ENCODE measurements at regions not wholly inside any gene's neighbourhood (a gene's known extent, or its start where the extent isn't known, plus 50 kb on each side); places are given as distances from the start of the nearest gene placed in this dataset.
"Not testable (repeated sequence)": the region's sequence is repeated elsewhere in the genome, so short reads cannot be mapped to it uniquely, and the experiment has no call there.

DNA sequence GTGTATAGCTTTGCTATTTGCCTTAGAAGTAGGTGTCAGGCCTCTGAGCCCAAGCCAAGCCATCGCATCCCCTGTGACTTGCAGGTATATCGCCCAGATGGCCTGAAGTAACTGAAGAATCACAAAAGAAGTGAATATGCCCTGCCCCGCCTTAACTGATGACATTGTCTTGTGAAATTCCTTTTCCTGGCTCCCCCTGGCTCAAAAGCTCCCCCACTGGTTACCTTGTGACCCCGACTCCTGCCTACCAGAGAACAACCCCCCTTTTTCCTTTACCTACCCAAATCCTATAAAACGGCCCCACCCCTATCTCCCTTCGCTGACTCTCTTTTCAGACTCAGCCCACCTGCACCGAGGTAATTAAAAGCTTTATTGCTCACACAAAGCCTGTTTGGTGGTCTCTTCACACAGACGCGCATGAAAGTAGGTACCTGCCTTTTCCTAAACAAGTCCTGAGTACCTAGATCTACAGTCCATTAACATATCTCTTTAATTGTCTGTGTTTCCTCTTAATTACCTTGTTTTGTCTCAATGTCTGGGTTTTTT, 653.8 kb upstream of the PCDH10 start:
- H3K4me2 ChIP-seq (ENCODE audit: low read length); DNase-seq (ENCODE audit: low read depth, low spot score); H3K79me2 ChIP-seq (ENCODE audit: insufficient read depth, low read length); POLR2A ChIA-PET; H3K27me3 ChIP-seq (ENCODE audit: insufficient read depth, low read length); H3K9me3 ChIP-seq (ENCODE audit: control insufficient read depth in 1 of 2, insufficient read depth in 1 of 2, low read depth in 1 of 2, low read length in 2 of 2); H3K9me2 ChIP-seq (ENCODE audit: insufficient read depth); H3K27ac ChIP-seq (ENCODE audit: low read depth, low read length); intact Hi-C loops (cut with micrococcal nuclease); H3K4me1 ChIP-seq (ENCODE audit: control insufficient read depth in 1 of 2, insufficient read depth in 2 of 2, low read length in 2 of 2); H3K4me3 ChIP-seq (replicated peaks in 1 of 2; ENCODE audit: low read depth in 1 of 2, low read length in 2 of 2); H3K9ac ChIP-seq (ENCODE audit: low read length); RAD21 ChIA-PET (ENCODE audit: low non-redundant PET in 1 of 2, low total read pairs in 2 of 2, uncharacterized antibody in 2 of 2, unreplicated experiment in 2 of 2); BruUV-seq (replicated peaks); H3K36me3 ChIP-seq (ENCODE audit: control insufficient read depth in 1 of 2, insufficient read depth in 2 of 2, low read length in 2 of 2); H2AFZ ChIP-seq (ENCODE audit: low read depth, low read length, poor library complexity, severe bottlenecking); ATAC-seq; H4K20me1 ChIP-seq (ENCODE audit: insufficient read depth): not testable (repeated sequence)
- CTCF ChIA-PET: interaction anchor here (0.9 kb wide), 1 partner anchor 21 kb away, joined by 5 read pairs; no protein-coding TSS in a partner anchor

DNA sequence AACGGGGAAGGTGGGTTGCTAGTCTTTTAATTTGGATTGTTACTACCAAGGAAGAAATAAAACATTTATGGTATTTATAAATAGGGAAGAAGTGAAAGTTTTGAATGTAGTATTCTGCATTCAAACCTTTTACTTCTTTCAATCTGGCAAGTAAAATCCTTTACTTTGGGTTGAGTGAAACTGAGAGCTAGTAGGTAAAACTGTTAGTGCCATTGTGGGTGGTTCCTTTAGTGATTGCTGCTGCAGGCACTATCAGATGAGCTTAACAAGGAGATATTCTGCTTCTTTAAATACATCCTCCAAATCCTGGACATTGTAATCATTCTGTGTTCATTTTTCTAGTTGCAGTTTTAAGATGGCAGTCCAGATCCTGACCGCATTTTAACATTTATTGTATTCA, 650.9 kb upstream of the PCDH10 start:
- no peak for DNase-seq (ENCODE audit: low read depth, low spot score)
- Histone ChIP-seq H3K4me2 (ENCODE audit: low read length) (no peak overlapping the region), H3K9ac (ENCODE audit: low read length) (no peak overlapping the region), H3K9me2 (ENCODE audit: insufficient read depth) (no peaks in the 10 kb centered on the region), H3K27me3 (ENCODE audit: insufficient read depth, low read length) (no peaks in the 10 kb centered on the region), H3K4me1 (ENCODE audit: control insufficient read depth in 1 of 2, insufficient read depth in 2 of 2, low read length in 2 of 2) (no peaks in the 10 kb centered on the region), H3K79me2 (ENCODE audit: insufficient read depth, low read length) (no peaks in the 10 kb centered on the region), H3K4me3 (replicated peaks in 1 of 2; ENCODE audit: low read depth in 1 of 2, low read length in 2 of 2) (no peak overlapping the region), H2AFZ (ENCODE audit: low read depth, low read length, poor library complexity, severe bottlenecking) (no peak overlapping the region), H3K36me3 (ENCODE audit: control insufficient read depth in 1 of 2, insufficient read depth in 2 of 2, low read length in 2 of 2) (no peaks in the 10 kb centered on the region), H4K20me1 (ENCODE audit: insufficient read depth) (no peaks in the 10 kb centered on the region), H3K9me3 (ENCODE audit: control insufficient read depth in 1 of 2, insufficient read depth in 1 of 2, low read depth in 1 of 2, low read length in 2 of 2) (no peaks in the 10 kb centered on the region), H3K27ac (ENCODE audit: low read depth, low read length) (no peak overlapping the region)
- ChIA-PET RAD21 (ENCODE audit: low non-redundant PET in 1 of 2, low total read pairs in 2 of 2, uncharacterized antibody in 2 of 2, unreplicated experiment in 2 of 2) (no interaction called here), POLR2A (no interaction called here), CTCF (no interaction called here)
- no TSS peak for BruUV-seq (replicated peaks)
- ATAC-seq: no peak
- TF ChIP-seq EGR1 (IDR thresholded peaks at IDR 0.05; ENCODE audit: low read depth) (no peak), TCF7L2 (IDR thresholded peaks at IDR 0.05; ENCODE audit: borderline replicate concordance, extremely low read depth, insufficient read depth, insufficient read length) (no peak), CEBPB (IDR thresholded peaks at IDR 0.05; ENCODE audit: low read depth) (no peak), SIN3A (IDR thresholded peaks at IDR 0.05; ENCODE audit: low read depth) (no peak), POLR2AphosphoS5 (IDR thresholded peaks at IDR 0.05; ENCODE audit: low read depth, low read length) (no peak), RAD21 (IDR thresholded peaks at IDR 0.05; ENCODE audit: low read depth) (no peak), SP1 (IDR thresholded peaks at IDR 0.05; ENCODE audit: low read depth) (no peak), ZFX (IDR thresholded peaks at IDR 0.05) (no peak)
- TF ChIP-seq, protein P1, sequence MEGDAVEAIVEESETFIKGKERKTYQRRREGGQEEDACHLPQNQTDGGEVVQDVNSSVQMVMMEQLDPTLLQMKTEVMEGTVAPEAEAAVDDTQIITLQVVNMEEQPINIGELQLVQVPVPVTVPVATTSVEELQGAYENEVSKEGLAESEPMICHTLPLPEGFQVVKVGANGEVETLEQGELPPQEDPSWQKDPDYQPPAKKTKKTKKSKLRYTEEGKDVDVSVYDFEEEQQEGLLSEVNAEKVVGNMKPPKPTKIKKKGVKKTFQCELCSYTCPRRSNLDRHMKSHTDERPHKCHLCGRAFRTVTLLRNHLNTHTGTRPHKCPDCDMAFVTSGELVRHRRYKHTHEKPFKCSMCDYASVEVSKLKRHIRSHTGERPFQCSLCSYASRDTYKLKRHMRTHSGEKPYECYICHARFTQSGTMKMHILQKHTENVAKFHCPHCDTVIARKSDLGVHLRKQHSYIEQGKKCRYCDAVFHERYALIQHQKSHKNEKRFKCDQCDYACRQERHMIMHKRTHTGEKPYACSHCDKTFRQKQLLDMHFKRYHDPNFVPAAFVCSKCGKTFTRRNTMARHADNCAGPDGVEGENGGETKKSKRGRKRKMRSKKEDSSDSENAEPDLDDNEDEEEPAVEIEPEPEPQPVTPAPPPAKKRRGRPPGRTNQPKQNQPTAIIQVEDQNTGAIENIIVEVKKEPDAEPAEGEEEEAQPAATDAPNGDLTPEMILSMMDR (IDR thresholded peaks at IDR 0.05 in 2 of 3, conservative IDR thresholded peaks at IDR 0.05 in 1 of 3; ENCODE audit: borderline replicate concordance in 1 of 3, insufficient read depth in 1 of 3, low read depth in 2 of 3, low read length in 2 of 3): no peak
- TF ChIP-seq, protein P2, sequence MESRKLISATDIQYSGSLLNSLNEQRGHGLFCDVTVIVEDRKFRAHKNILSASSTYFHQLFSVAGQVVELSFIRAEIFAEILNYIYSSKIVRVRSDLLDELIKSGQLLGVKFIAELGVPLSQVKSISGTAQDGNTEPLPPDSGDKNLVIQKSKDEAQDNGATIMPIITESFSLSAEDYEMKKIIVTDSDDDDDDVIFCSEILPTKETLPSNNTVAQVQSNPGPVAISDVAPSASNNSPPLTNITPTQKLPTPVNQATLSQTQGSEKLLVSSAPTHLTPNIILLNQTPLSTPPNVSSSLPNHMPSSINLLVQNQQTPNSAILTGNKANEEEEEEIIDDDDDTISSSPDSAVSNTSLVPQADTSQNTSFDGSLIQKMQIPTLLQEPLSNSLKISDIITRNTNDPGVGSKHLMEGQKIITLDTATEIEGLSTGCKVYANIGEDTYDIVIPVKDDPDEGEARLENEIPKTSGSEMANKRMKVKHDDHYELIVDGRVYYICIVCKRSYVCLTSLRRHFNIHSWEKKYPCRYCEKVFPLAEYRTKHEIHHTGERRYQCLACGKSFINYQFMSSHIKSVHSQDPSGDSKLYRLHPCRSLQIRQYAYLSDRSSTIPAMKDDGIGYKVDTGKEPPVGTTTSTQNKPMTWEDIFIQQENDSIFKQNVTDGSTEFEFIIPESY (IDR thresholded peaks at IDR 0.05; ENCODE audit: extremely low read depth, insufficient replicate concordance, low read length): no peak
- intact Hi-C loops (cut with micrococcal nuclease): no loop called here
